ENCODE measurements at regions not wholly inside any gene's neighbourhood (a gene's known extent, or its start where the extent isn't known, plus 50 kb on each side); places are given as distances from the start of the nearest gene placed in this dataset.

- peaks cover 3% of the 10 kb centered on the region for H3K9me3 Mint-ChIP-seq
- no peaks in the 10 kb centered on the region for H3K27me3 Mint-ChIP-seq (ENCODE audit: low read depth)
- ATAC-seq, result no peak
- no peaks in the 10 kb centered on the region for H3K36me3 Mint-ChIP-seq (ENCODE audit: insufficient read depth)
- no peak for DNase-seq
- H3K4me3 Mint-ChIP-seq, result no peak overlapping the region
- no peaks in the 10 kb centered on the region for H3K4me1 Mint-ChIP-seq (ENCODE audit: low read depth)
These were observed 297.9 kb upstream of the BRINP1 start for GRCh38 chr9:119667163-119667562.

- ATAC-seq (no peak), DNase-seq (no peak)
- no peaks in the 10 kb centered on the region for H3K9me3 Mint-ChIP-seq
These were observed 293.1 kb upstream of the BRINP1 start for GRCh38 chr9:119662329-119662728.

GRCh38 chr9:119652931-119653330 lies 283.7 kb upstream of the BRINP1 start:
- no peak for ATAC-seq
- peaks cover 5% of the 10 kb centered on the region for H3K9me3 Mint-ChIP-seq
- no peaks in the 10 kb centered on the region for H3K27me3 Mint-ChIP-seq (ENCODE audit: low read depth)
- no peak overlapping the region for H3K4me3 Mint-ChIP-seq
- H3K4me1 Mint-ChIP-seq (ENCODE audit: low read depth), result no peaks in the 10 kb centered on the region
- H3K36me3 Mint-ChIP-seq (ENCODE audit: insufficient read depth), result no peaks in the 10 kb centered on the region
- no peak for DNase-seq

More at GRCh38 chr9:119662329-119662728, 293.1 kb upstream of the BRINP1 start:
- Mint-ChIP-seq H3K4me3 (no peak overlapping the region), H3K4me1 (ENCODE audit: low read depth) (no peaks in the 10 kb centered on the region), H3K36me3 (ENCODE audit: insufficient read depth) (no peaks in the 10 kb centered on the region), H3K27me3 (ENCODE audit: low read depth) (no peaks in the 10 kb centered on the region)

- ATAC-seq, result no peak
- Mint-ChIP-seq H3K4me1 (ENCODE audit: low read depth) (no peaks in the 10 kb centered on the region), H3K36me3 (ENCODE audit: insufficient read depth) (no peaks in the 10 kb centered on the region), H3K4me3 (no peak overlapping the region), H3K9me3 (peaks cover 8% of the 10 kb centered on the region), H3K27me3 (ENCODE audit: low read depth) (no peaks in the 10 kb centered on the region)
- DNase-seq, result no peak
These were observed 280.0 kb upstream of the BRINP1 start for GRCh38 chr9:119649205-119649604.

GRCh38 chr9:119639287-119639955 lies 270.2 kb upstream of the BRINP1 start:
- Mint-ChIP-seq H3K9me3 (peaks cover 17% of the 10 kb centered on the region), H3K4me1 (ENCODE audit: low read depth) (no peaks in the 10 kb centered on the region), H3K27me3 (ENCODE audit: low read depth) (no peaks in the 10 kb centered on the region), H3K4me3 (no peak overlapping the region), H3K36me3 (ENCODE audit: insufficient read depth) (no peaks in the 10 kb centered on the region)
- no peak for ATAC-seq
- DNase-seq, result no peak

- no peak for ATAC-seq
- DNase-seq, result no peak
- H3K36me3 Mint-ChIP-seq (ENCODE audit: insufficient read depth), result no peaks in the 10 kb centered on the region
- no peak overlapping the region for H3K4me3 Mint-ChIP-seq
- H3K4me1 Mint-ChIP-seq (ENCODE audit: low read depth), result no peaks in the 10 kb centered on the region
- no peaks in the 10 kb centered on the region for H3K27me3 Mint-ChIP-seq (ENCODE audit: low read depth)
- H3K9me3 Mint-ChIP-seq, result peaks cover 17% of the 10 kb centered on the region
These were observed 264.8 kb upstream of the BRINP1 start for GRCh38 chr9:119634006-119634405.

- no peak for DNase-seq
These were observed 242.3 kb upstream of the BRINP1 start for GRCh38 chr9:119611565-119611964.

GRCh38 chr9:119609277-119609971 lies 240.2 kb upstream of the BRINP1 start:
- no peak for ATAC-seq
- H3K27me3 Mint-ChIP-seq (ENCODE audit: low read depth), result no peaks in the 10 kb centered on the region
- no peak for DNase-seq
- H3K36me3 Mint-ChIP-seq (ENCODE audit: insufficient read depth), result no peaks in the 10 kb centered on the region
- no peaks in the 10 kb centered on the region for H3K4me1 Mint-ChIP-seq (ENCODE audit: low read depth)
- H3K9me3 Mint-ChIP-seq, result peaks cover 4% of the 10 kb centered on the region
- no peak overlapping the region for H3K4me3 Mint-ChIP-seq

More at GRCh38 chr9:119611565-119611964, 242.3 kb upstream of the BRINP1 start:
- peaks cover 4% of the 10 kb centered on the region for H3K9me3 Mint-ChIP-seq
- H3K4me1 Mint-ChIP-seq (ENCODE audit: low read depth), result no peaks in the 10 kb centered on the region
- ATAC-seq, result no peak
- no peaks in the 10 kb centered on the region for H3K36me3 Mint-ChIP-seq (ENCODE audit: insufficient read depth)
- H3K27me3 Mint-ChIP-seq (ENCODE audit: low read depth), result no peaks in the 10 kb centered on the region
- no peak overlapping the region for H3K4me3 Mint-ChIP-seq

- Mint-ChIP-seq H3K27me3 (ENCODE audit: low read depth) (no peaks in the 10 kb centered on the region), H3K4me3 (no peak overlapping the region), H3K9me3 (no peaks in the 10 kb centered on the region), H3K4me1 (ENCODE audit: low read depth) (no peaks in the 10 kb centered on the region), H3K36me3 (ENCODE audit: insufficient read depth) (no peaks in the 10 kb centered on the region)
- no peak for ATAC-seq
- no peak for DNase-seq
These were observed 232.4 kb upstream of the BRINP1 start for GRCh38 chr9:119601632-119602031.

- no peak for ATAC-seq
- H3K27me3 Mint-ChIP-seq (ENCODE audit: low read depth), result no peaks in the 10 kb centered on the region
These were observed 228.3 kb upstream of the BRINP1 start for GRCh38 chr9:119597499-119597898.

GRCh38 chr9:119596703-119597102 lies 227.5 kb upstream of the BRINP1 start:
- Mint-ChIP-seq H3K9me3 (no peaks in the 10 kb centered on the region), H3K4me1 (ENCODE audit: low read depth) (no peaks in the 10 kb centered on the region), H3K27me3 (ENCODE audit: low read depth) (no peaks in the 10 kb centered on the region), H3K4me3 (no peak overlapping the region), H3K36me3 (ENCODE audit: insufficient read depth) (no peaks in the 10 kb centered on the region)
- DNase-seq (no peak), ATAC-seq (no peak)

More at GRCh38 chr9:119597499-119597898, 228.3 kb upstream of the BRINP1 start:
- no peak overlapping the region for H3K4me3 Mint-ChIP-seq
- H3K9me3 Mint-ChIP-seq, result no peaks in the 10 kb centered on the region
- H3K36me3 Mint-ChIP-seq (ENCODE audit: insufficient read depth), result no peaks in the 10 kb centered on the region
- no peaks in the 10 kb centered on the region for H3K4me1 Mint-ChIP-seq (ENCODE audit: low read depth)
- DNase-seq, result no peak

- no peaks in the 10 kb centered on the region for H3K27me3 Mint-ChIP-seq (ENCODE audit: low read depth)
- no peaks in the 10 kb centered on the region for H3K9me3 Mint-ChIP-seq
- no peaks in the 10 kb centered on the region for H3K4me1 Mint-ChIP-seq (ENCODE audit: low read depth)
- H3K36me3 Mint-ChIP-seq (ENCODE audit: insufficient read depth), result no peaks in the 10 kb centered on the region
- ATAC-seq (no peak), DNase-seq (no peak)
- no peak overlapping the region for H3K4me3 Mint-ChIP-seq
These were observed 219.9 kb upstream of the BRINP1 start for GRCh38 chr9:119588874-119589744.

GRCh38 chr9:119577881-119578280 lies 208.6 kb upstream of the BRINP1 start:
- Mint-ChIP-seq H3K9me3 (peaks cover 1% of the 10 kb centered on the region), H3K27me3 (ENCODE audit: low read depth) (no peaks in the 10 kb centered on the region), H3K4me1 (ENCODE audit: low read depth) (no peaks in the 10 kb centered on the region), H3K4me3 (no peak overlapping the region), H3K36me3 (ENCODE audit: insufficient read depth) (no peaks in the 10 kb centered on the region)
- DNase-seq, result no peak
- no peak for ATAC-seq

- Mint-ChIP-seq H3K27me3 (ENCODE audit: low read depth) (peaks cover 26% of the 10 kb centered on the region), H3K9me3 (no peaks in the 10 kb centered on the region), H3K4me3 (no peak overlapping the region), H3K4me1 (ENCODE audit: low read depth) (peaks cover 4% of the 10 kb centered on the region), H3K36me3 (ENCODE audit: insufficient read depth) (no peaks in the 10 kb centered on the region)
- DNase-seq (no peak), ATAC-seq (no peak)
These were observed 190.8 kb upstream of the BRINP1 start for GRCh38 chr9:119559986-119560385.
